ENCODE measurements at regions not wholly inside any gene's neighbourhood (a gene's known extent, or its start where the extent isn't known, plus 50 kb on each side); places are given as distances from the start of the nearest gene placed in this dataset.

- no peak overlapping the region for H3K27ac ChIP-seq
- whole genome bisulfite sequencing, 2 donors: 87% methylated on average over 2 of the region's 2 CpGs
Observed at GRCh38 chr20:7199861-7200260, 432.4 kb downstream of the BMP2 start.

DNA sequence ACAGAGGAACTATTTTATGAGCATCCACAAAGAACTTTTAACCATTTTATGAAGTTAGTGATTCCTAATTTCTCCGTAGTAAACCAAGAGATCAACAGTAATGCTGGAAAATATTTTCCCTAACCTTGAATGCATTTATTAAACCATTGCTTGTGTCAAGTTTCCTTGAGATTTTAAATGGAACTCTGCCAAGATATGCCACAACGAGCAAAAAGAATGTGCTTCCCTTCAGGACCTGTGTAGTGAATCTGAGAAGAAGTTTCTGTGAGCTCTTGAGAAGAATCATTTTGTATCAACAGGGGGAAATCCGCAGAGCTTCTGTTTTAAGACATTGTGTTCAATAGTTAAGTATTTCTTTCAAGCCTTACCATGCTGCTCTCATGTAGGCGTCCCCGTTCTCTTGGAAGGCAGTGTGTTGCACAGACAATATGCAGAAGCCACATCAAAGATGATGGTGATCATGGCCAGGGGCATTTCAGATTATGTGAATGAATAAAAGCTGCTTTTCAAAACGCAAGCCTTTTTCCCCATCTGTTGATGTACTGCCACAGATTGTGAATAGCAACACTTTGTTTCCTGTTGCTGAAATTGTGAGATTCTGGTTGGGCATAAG, 439.8 kb downstream of the BMP2 start:
- H3K27me3 ChIP-seq: no peaks in the 10 kb centered on the region
- no peak overlapping the region for H3K27ac ChIP-seq
- intact Hi-C loops (cut with DNase I): no loop called here
- no peaks in the 10 kb centered on the region for H3K36me3 ChIP-seq
- peaks cover 0 to 6% of the 10 kb centered on the region in 2 donors for H3K4me1 ChIP-seq
- DNase-seq: no peak
- H3K4me3 ChIP-seq (replicated peaks in 1 of 3): no peak overlapping the region
- WGBS, 2 donors: 39 to 40% methylated on average over 6 of the region's 6 CpGs
- no peaks in the 10 kb centered on the region for H3K9me3 ChIP-seq
- no peak for TF ChIP-seq CTCF (IDR thresholded peaks at IDR 0.05)
- no peak for TF ChIP-seq POLR2A (IDR thresholded peaks at IDR 0.05)

More at GRCh38 chr20:7199861-7200260, 432.4 kb downstream of the BMP2 start:
- H3K4me1 ChIP-seq: no peaks in the 10 kb centered on the region
- TF ChIP-seq CTCF (IDR thresholded peaks at IDR 0.05) (no peak), POLR2A (IDR thresholded peaks at IDR 0.05) (no peak)
- H3K27me3 ChIP-seq: no peaks in the 10 kb centered on the region
- no peaks in the 10 kb centered on the region for H3K36me3 ChIP-seq
- H3K4me3 ChIP-seq (replicated peaks in 1 of 3): no peak overlapping the region
- H3K9me3 ChIP-seq: no peaks in the 10 kb centered on the region
- no peak for DNase-seq
- intact Hi-C loops (cut with DNase I): no loop called here

DNA sequence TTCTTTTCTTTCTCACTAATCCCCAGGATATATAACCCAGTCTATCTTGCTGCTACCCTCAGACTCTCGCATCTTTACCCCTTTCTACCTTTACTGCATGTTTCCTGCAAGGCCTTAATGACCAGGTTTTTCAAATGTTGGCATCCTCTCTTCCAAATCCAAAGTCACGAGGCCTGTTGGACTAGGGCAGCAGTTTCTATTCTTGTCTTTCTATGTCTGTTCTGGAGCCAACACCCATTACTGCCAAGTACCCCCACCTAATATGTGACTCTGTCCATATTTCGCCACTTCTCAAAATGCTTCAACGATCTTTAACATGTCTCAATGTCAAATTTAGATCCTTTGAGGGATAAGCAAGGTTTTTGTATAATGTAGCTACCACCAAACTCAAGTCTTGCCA, 443.4 kb downstream of the BMP2 start:
- no peak for DNase-seq
- Histone ChIP-seq H3K9me3 (no peaks in the 10 kb centered on the region), H3K27ac (no peak overlapping the region), H3K36me3 (no peaks in the 10 kb centered on the region), H3K4me3 (replicated peaks in 1 of 3) (no peak overlapping the region), H3K27me3 (no peaks in the 10 kb centered on the region), H3K4me1 (peaks cover 0 to 6% of the 10 kb centered on the region in 2 donors)
- 91 to 92% methylated on average over 4 of the region's 4 CpGs for WGBS, 2 donors
- no peak for TF ChIP-seq POLR2A (IDR thresholded peaks at IDR 0.05)
- no peak for TF ChIP-seq CTCF (IDR thresholded peaks at IDR 0.05)
- intact Hi-C loops (cut with DNase I): no loop called here

DNA sequence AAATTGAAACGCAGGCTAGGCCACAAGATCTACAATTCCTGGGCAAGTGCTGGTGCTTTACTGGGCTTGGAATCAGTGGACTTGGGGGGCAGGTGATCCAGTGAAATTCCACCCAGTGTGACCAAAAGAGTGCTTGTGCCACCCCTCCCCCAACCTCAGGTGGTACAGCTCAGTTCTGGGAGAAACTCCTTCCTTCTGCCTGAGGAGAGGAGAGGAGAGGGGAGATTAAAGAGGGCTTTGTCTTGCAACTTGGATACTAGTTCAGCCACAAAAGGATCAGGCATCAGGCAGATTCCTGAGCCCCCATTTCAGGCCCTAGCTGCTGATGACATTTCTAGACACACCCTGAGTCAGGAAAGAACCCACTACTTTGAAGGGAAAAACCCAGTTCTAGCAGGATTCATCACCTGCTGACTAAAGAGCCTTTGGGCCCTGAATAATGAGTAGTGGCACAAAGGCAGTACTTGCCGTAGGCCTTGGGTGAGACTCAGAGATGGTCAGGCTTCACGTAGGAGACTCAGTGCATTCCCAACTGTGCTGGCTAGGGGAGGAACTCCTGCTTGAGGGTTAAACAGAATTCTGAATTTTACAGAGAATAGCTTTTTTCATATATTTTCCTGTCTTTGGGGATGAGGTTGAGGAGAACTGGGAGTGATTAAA, 446.7 kb downstream of the BMP2 start:
- DNase-seq: no peak
- H3K27me3 ChIP-seq: no peaks in the 10 kb centered on the region
- H3K36me3 ChIP-seq: no peaks in the 10 kb centered on the region
- H3K27ac ChIP-seq: no peak overlapping the region
- TF ChIP-seq CTCF (IDR thresholded peaks at IDR 0.05) (no peak), POLR2A (IDR thresholded peaks at IDR 0.05) (no peak)
- WGBS, 2 donors: 69 to 70% methylated on average over 3 of the region's 3 CpGs
- H3K9me3 ChIP-seq: no peaks in the 10 kb centered on the region
- H3K4me3 ChIP-seq (replicated peaks in 1 of 3): no peak overlapping the region
- intact Hi-C loops (cut with DNase I): no loop called here
- H3K4me1 ChIP-seq: no peaks in the 10 kb centered on the region

DNA sequence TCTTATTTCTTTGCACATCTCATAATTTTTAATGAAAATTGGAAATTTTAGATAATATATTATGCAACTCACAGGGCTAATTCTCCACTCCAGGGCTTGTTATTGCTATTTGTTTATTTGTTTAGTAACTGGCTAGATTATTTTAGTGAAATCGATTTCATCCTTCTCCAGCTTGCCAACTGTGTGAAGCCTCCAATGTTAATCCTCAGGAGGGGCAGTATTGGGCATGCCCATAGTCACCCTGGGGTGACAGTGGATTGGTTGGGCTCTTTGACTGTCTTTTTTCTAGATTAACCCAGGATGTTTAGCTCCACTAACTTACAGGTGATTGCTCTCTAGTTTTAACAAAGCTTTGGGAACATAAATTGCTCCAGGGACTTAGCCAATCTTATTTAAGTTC, 450.1 kb downstream of the BMP2 start:
- Histone ChIP-seq H3K27ac (no peak overlapping the region), H3K36me3 (no peaks in the 10 kb centered on the region), H3K9me3 (no peaks in the 10 kb centered on the region), H3K4me3 (replicated peaks in 1 of 3) (no peak overlapping the region), H3K4me1 (no peaks in the 10 kb centered on the region), H3K27me3 (no peaks in the 10 kb centered on the region)
- no peak for DNase-seq
- intact Hi-C loops (cut with DNase I): no loop called here
- WGBS, 2 donors: 71 to 82% methylated on average over 1 of the region's 1 CpG
- TF ChIP-seq POLR2A (IDR thresholded peaks at IDR 0.05) (no peak), CTCF (IDR thresholded peaks at IDR 0.05) (no peak)
